HFF-Myc (cell line): ENCODE measurements at regions not wholly inside any gene's neighbourhood (a gene's known extent, or its start where the extent isn't known, plus 50 kb on each side); places are given as distances from the start of the nearest gene placed in this dataset.

Experiments used
- DNase-seq: peaks from one replicate; pipeline ENCODE4 v3.0.0-alpha.2; 2011; ENCODE audit warnings: low read depth; ENCODE audit errors: extremely low read depth
- H3K4me3 ChIP-seq: replicated peaks from 2 replicates; pipeline ENCODE4 v1.5.1; 2011; ENCODE audit warnings: low read depth, mild to moderate bottlenecking, control low read depth, low read length
- CTCF ChIP-seq: IDR thresholded peaks from 2 replicates; pipeline ENCODE4 v1.5.1; 2012; ENCODE audit warnings: mild to moderate bottlenecking, low read depth, low read length, control low read depth; ENCODE audit errors: missing control alignments

GRCh38 chr2:160927324-160927723 lies 232.9 kb upstream of the TANK start:
- H3K4me3 ChIP-seq = no peak overlapping the region
- no peak for TF ChIP-seq CTCF
- no peak for DNase-seq

- TF ChIP-seq CTCF = no peak
- DNase-seq = no peak
Observed at GRCh38 chr2:160928854-160929301, 231.3 kb upstream of the TANK start.

GRCh38 chr2:160931531-160931930 lies 228.7 kb upstream of the TANK start:
- no peak for DNase-seq
- TF ChIP-seq CTCF = no peak
- no peak overlapping the region for H3K4me3 ChIP-seq

More at GRCh38 chr2:160928854-160929301, 231.3 kb upstream of the TANK start:
- H3K4me3 ChIP-seq = no peak overlapping the region

GRCh38 chr2:160932960-160933359 lies 227.3 kb upstream of the TANK start:
- no peak for DNase-seq
- no peak overlapping the region for H3K4me3 ChIP-seq
- no peak for TF ChIP-seq CTCF

GRCh38 chr2:160934263-160934662 lies 226.0 kb upstream of the TANK start:
- TF ChIP-seq CTCF = no peak
- DNase-seq = no peak

GRCh38 chr2:160934991-160935390 lies 225.2 kb upstream of the TANK start:
- H3K4me3 ChIP-seq = no peak overlapping the region
- TF ChIP-seq CTCF = no peak
- DNase-seq = no peak

More at GRCh38 chr2:160934263-160934662, 226.0 kb upstream of the TANK start:
- H3K4me3 ChIP-seq = no peak overlapping the region
